K562 (cell line): ENCODE measurements at regions not wholly inside any gene's neighbourhood (a gene's known extent, or its start where the extent isn't known, plus 50 kb on each side); places are given as distances from the start of the nearest gene placed in this dataset.

Experiments
- ATAC-seq: fragments of 200-7000 bp; cut with Tn5 transposase; 3 replicates; pipeline ENCODE4 v1.9.1; 2020; ENCODE audit warnings: moderate library complexity
- BruUV-seq: library from RNA; stranded (reverse); fragments of 400-500 nt; replicated peaks from 2 replicates; lab custom pipeline; 2021; lab: Mats Ljungman, UMichigan
- CTCF ChIA-PET: fragments of 300-600 bp; formaldehyde crosslinking; extraction: SDS; loops from one replicate; lab custom pipeline; 2021; ENCODE audit warnings: low intra/inter-chr PET ratio; lab: Yijun Ruan, JAX
- POLR2A ChIA-PET: fragments of 300-600, 350-650 bp; sonication (Branson Sonifier 250); formaldehyde crosslinking; extraction: SDS; loops from one replicate; lab custom pipeline; 2021; ENCODE audit warnings: antibody characterized with exemption, inconsistent platforms; lab: Yijun Ruan, JAX
- DNase-seq, 4 experiments: peaks; one replicate each; pipeline versions ENCODE4 v3.0.0 to v3.0.0-alpha.2; 2011 to 2018; ENCODE audit warnings: low spot score in 3 of 4, mixed read lengths in 3 of 4; ENCODE audit errors: extremely low read depth in 1 of 4
- FAIRE-seq: peaks from 2 replicates; lab custom pipeline; 2011; peaks lifted over from hg19 to GRCh38; lab: Jason Lieb, UNC
- H2AFZ ChIP-seq: 2 replicates; pipeline ENCODE4 v1.6.0; 2011; ENCODE audit warnings: low read depth, low read length, control low read depth, inconsistent platforms
- H3K27ac ChIP-seq: fragments of 200-600 bp; 3 replicates; pipeline ENCODE4 v1.8.0; 2011; ENCODE audit warnings: low read depth, mild to moderate bottlenecking, control low read depth, inconsistent platforms, low read length, moderate library complexity, mixed read lengths; ENCODE audit errors: extremely low read depth
- H3K27me3 ChIP-seq, 2 experiments: fragments of 300-600 bp in 1 of 2; 2 replicates in 1 of 2; 3 replicates in 1 of 2; pipeline versions ENCODE4 v1.6.0 to v1.8.0; 2011; ENCODE audit warnings: inconsistent platforms in 2 of 2, low read length in 2 of 2, mild to moderate bottlenecking in 1 of 2, mixed read lengths in 1 of 2, moderate library complexity in 1 of 2; ENCODE audit not compliant: control insufficient read depth in 2 of 2, insufficient read depth in 2 of 2
- H3K36me3 ChIP-seq: fragments of 300-600 bp; 3 replicates; pipeline ENCODE4 v1.8.0; 2011; ENCODE audit warnings: mild to moderate bottlenecking, low read length, inconsistent platforms; ENCODE audit not compliant: control insufficient read depth, insufficient read depth
- H3K4me1 ChIP-seq, 2 experiments: fragments of 200-600 bp in 1 of 2; replicated peaks in 1 of 2; 2 replicates in 1 of 2; 3 replicates in 1 of 2; pipeline versions ENCODE4 v1.5.1 to v1.8.0; 2011; ENCODE audit warnings: inconsistent platforms in 2 of 2, low read length in 2 of 2, mild to moderate bottlenecking in 1 of 2, mixed read lengths in 1 of 2, moderate library complexity in 1 of 2; ENCODE audit not compliant: control insufficient read depth in 2 of 2, insufficient read depth in 2 of 2
- H3K4me2 ChIP-seq: 2 replicates; pipeline ENCODE4 v1.6.1; 2011; ENCODE audit warnings: low read length, control low read depth, inconsistent platforms, mixed read lengths; ENCODE audit not compliant: insufficient read depth
- H3K4me3 ChIP-seq: fragments of 200-600 bp; sonication (generic), shearing (Covaris generic); 2 replicates; pipeline ENCODE4 v1.5.1; 2016; ENCODE audit warnings: control low read depth, inconsistent platforms
- H3K79me2 ChIP-seq: fragments of 200-600 bp; 3 replicates; pipeline ENCODE4 v1.8.0; 2011; ENCODE audit warnings: low read length, inconsistent platforms; ENCODE audit not compliant: control insufficient read depth, insufficient read depth
- H3K9ac ChIP-seq, 2 experiments: 2 replicates each; pipeline versions ENCODE4 v1.6.0 to v1.6.1; 2011; ENCODE audit warnings: low read depth in 2 of 2, low read length in 2 of 2, control low read depth in 1 of 2, inconsistent platforms in 1 of 2, mild to moderate bottlenecking in 1 of 2, mixed read lengths in 1 of 2; ENCODE audit not compliant: insufficient read depth in 1 of 2
- H3K9me1 ChIP-seq: one replicate; pipeline ENCODE4 v1.6.0; 2011; ENCODE audit warnings: inconsistent platforms, mild to moderate bottlenecking, low read length, moderate library complexity; ENCODE audit not compliant: control insufficient read depth, insufficient read depth
- H3K9me3 ChIP-seq: replicated peaks from 2 replicates; pipeline ENCODE4 v1.5.1; 2011; ENCODE audit warnings: low read depth, low read length, inconsistent platforms; ENCODE audit not compliant: control insufficient read depth, insufficient read depth
- H4K20me1 ChIP-seq: replicated peaks from 2 replicates; pipeline ENCODE4 v1.6.1; 2011; ENCODE audit warnings: low read length, inconsistent platforms, mixed read lengths; ENCODE audit not compliant: control insufficient read depth, insufficient read depth
- ATF7 ChIP-seq: fragments of 450-650 bp; IDR thresholded peaks from 2 replicates; pipeline ENCODE4 v1.7.1; 2014; ENCODE audit warnings: mild to moderate bottlenecking, moderate library complexity
- BMI1 ChIP-seq: fragments of 150-350 bp; IDR thresholded peaks from 2 replicates; pipeline ENCODE4 v1.6.1; 2014; ENCODE audit warnings: low read length
- C11orf30 ChIP-seq: fragments of 450-650 bp; IDR thresholded peaks from 2 replicates; pipeline ENCODE4 v1.6.1; 2016; ENCODE audit warnings: low read depth, mild to moderate bottlenecking
- CREBBP ChIP-seq: IDR thresholded peaks from one replicate; pipeline ENCODE4 v1.6.1; 2012; ENCODE audit warnings: low read depth, mild to moderate bottlenecking, control low read depth, inconsistent platforms, low read length
- HMG20A ChIP-seq: fragments of 450-650 bp; formaldehyde crosslinking; conservative IDR thresholded peaks from 2 replicates; pipeline ENCODE4 v1.4.0; 2020; ENCODE audit warnings: mild to moderate bottlenecking, mixed read lengths
- NBN ChIP-seq: fragments of 450-650 bp; IDR thresholded peaks from 2 replicates; pipeline ENCODE4 v1.6.1; 2016; ENCODE audit warnings: low read depth, mild to moderate bottlenecking
- POLR2A ChIP-seq: fragments of 450-650 bp; conservative IDR thresholded peaks from 2 replicates; pipeline ENCODE4 v1.6.1; 2016
- POLR3G ChIP-seq: IDR thresholded peaks from 2 replicates; pipeline ENCODE4 v1.6.1; 2011; ENCODE audit not compliant: insufficient read length, insufficient replicate concordance; ENCODE audit errors: extremely low read depth
- POU5F1 ChIP-seq: fragments of 150-350 bp; IDR thresholded peaks from 2 replicates; pipeline ENCODE4 v1.6.1; 2014; ENCODE audit warnings: borderline replicate concordance, low read length, low read depth, mild to moderate bottlenecking; ENCODE audit not compliant: partially characterized antibody
- SIX5 ChIP-seq, 2 experiments: IDR thresholded peaks; 2 replicates each; pipeline ENCODE4 v1.6.1; 2011; ENCODE audit warnings: low read length in 2 of 2, borderline replicate concordance in 1 of 2, low read depth in 1 of 2, mild to moderate bottlenecking in 1 of 2, moderate library complexity in 1 of 2; ENCODE audit not compliant: insufficient read depth in 1 of 2
- SMC3 ChIP-seq: conservative IDR thresholded peaks from 2 replicates; pipeline ENCODE4 v1.6.1; 2011; ENCODE audit warnings: low read depth, low read length, improper control_type of control experiment; ENCODE audit not compliant: insufficient read depth
- THRAP3 ChIP-seq: fragments of 450-650 bp; IDR thresholded peaks from 2 replicates; pipeline ENCODE4 v1.6.1; 2016; ENCODE audit warnings: mild to moderate bottlenecking, inconsistent platforms, borderline replicate concordance
- XRCC4 ChIP-seq: IDR thresholded peaks from one replicate; pipeline ENCODE4 v1.6.1; 2011; ENCODE audit not compliant: insufficient read depth, insufficient read length; ENCODE audit errors: extremely low read depth
- ZNF224 ChIP-seq: sonication (generic); formaldehyde crosslinking; IDR thresholded peaks from 2 replicates; pipeline ENCODE4 v1.8.0; 2022; ENCODE audit warnings: mild to moderate bottlenecking, missing genetic modification reagents
- ZNF274 ChIP-seq: IDR thresholded peaks from 2 replicates; pipeline ENCODE4 v1.6.1; 2011; ENCODE audit warnings: low read depth, mild to moderate bottlenecking, low read length, moderate library complexity, borderline replicate concordance
- ZNF3 ChIP-seq: fragments of 250-450 bp; sonication (Bioruptor Pico); IDR thresholded peaks from 2 replicates; pipeline ENCODE4 v1.5.0; 2021; ENCODE audit warnings: mild to moderate bottlenecking, moderate library complexity
- WGBS: fragments of 100-300 bp; shearing (Covaris generic); methylation state at CpG from one replicate; pipeline ENCODE4 v1.1.6; 2016; ENCODE audit warnings: low coverage, mixed read lengths; ENCODE audit not compliant: insufficient coverage; ENCODE audit errors: missing lambda C conversion rate; 5-methylcytosine and 5-hydroxymethylcytosine counted together
- in situ Hi-C: fragments of 300-500 bp; cut with MboI; formaldehyde crosslinking; loops from 4 replicates; pipeline ENCODE4 v1.15.0; 2018; ENCODE audit warnings: inconsistent platforms, mixed read lengths
- intact Hi-C: fragments of 100-400 bp; cut with micrococcal nuclease; formaldehyde crosslinking; loops from 2 replicates; pipeline ENCODE4 v1.14.2; 2022
- TF ChIP-seq, protein P1 (sequence below): fragments of 250-450 bp; sonication (Bioruptor Pico); IDR thresholded peaks from 2 replicates; pipeline ENCODE4 v1.5.0; 2020; ENCODE audit warnings: mild to moderate bottlenecking, borderline replicate concordance
- TF ChIP-seq, protein P2 (sequence below), 2 experiments: fragments of 450-650 bp in 1 of 2; IDR thresholded peaks; 2 replicates each; pipeline ENCODE4 v1.6.1; 2011 to 2017; ENCODE audit warnings: low read depth in 2 of 2, antibody characterized with exemption in 1 of 2, borderline replicate concordance in 1 of 2, low read length in 1 of 2, mild to moderate bottlenecking in 1 of 2, mixed read lengths in 1 of 2; ENCODE audit not compliant: control insufficient read depth in 1 of 2
- TF ChIP-seq, protein P3 (sequence below): IDR thresholded peaks from 3 replicates; pipeline ENCODE4 v1.6.1; 2011; ENCODE audit warnings: borderline replicate concordance, mild to moderate bottlenecking; ENCODE audit not compliant: insufficient read length, insufficient read depth

DNA sequence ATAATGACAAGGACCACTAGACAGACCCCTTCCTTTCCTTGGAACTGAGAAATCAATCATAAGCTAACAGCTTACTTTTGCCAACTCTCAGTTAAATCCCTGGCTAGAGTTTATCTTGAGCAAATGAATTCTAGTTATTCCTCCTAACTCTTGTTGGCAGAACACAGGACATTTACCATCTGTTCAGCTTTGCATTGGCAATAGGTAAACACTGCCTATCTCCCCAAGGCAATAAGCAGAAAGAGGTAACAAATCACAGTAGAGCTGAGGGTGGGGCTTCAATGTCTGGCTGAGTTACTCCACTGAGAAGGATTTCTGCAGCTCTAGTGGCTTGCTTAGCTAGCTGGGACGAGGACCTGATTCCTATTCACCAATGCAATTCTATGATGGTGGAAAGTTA is 503.3 kb upstream of the GRIA1 start:
- H3K27me3 ChIP-seq, result no peaks in the 10 kb centered on the region
- H3K79me2 ChIP-seq, result no peaks in the 10 kb centered on the region
- DNase-seq (no peak), ATAC-seq (no peak), FAIRE-seq (no peak)
- no peaks in the 10 kb centered on the region for H4K20me1 ChIP-seq
- ChIA-PET CTCF (no interaction called here), POLR2A (no interaction called here)
- H3K9ac ChIP-seq, result no peak overlapping the region
- intact Hi-C loops, result no loop called here
- in situ Hi-C loops, result no loop called here
- no peaks in the 10 kb centered on the region for H3K36me3 ChIP-seq
- no peak overlapping the region for H2AFZ ChIP-seq
- no peak overlapping the region for H3K27ac ChIP-seq
- no peaks in the 10 kb centered on the region for H3K9me1 ChIP-seq
- H3K9me3 ChIP-seq, result 0 out of 2 replicates have a peak, but pooled peaks cover 4% of the 10 kb centered on the region
- 0% methylated on average over 1 of the region's 1 CpG for WGBS
- BruUV-seq, result no TSS peak
- no peak overlapping the region for H3K4me2 ChIP-seq
- H3K4me3 ChIP-seq, result no peak overlapping the region
- no peaks in the 10 kb centered on the region for H3K4me1 ChIP-seq
- TF ChIP-seq SMC3 (no peak), THRAP3 (no peak), XRCC4 (no peak), SIX5 (IDR thresholded peaks at IDR 0.05; ENCODE audit: borderline replicate concordance in 1 of 2, insufficient read depth in 1 of 2, low read depth in 1 of 2, low read length in 2 of 2) (no peak), CREBBP (no peak), ATF7 (no peak), POU5F1 (no peak), POLR2A (no peak), ZNF274 (no peak), POLR3G (no peak), HMG20A (no peak), ZNF3 (no peak), NBN (no peak), C11orf30 (no peak), ZNF224 (CRISPR knock-in tag) (no peak), BMI1 (no peak)
- TF ChIP-seq, protein P1, sequence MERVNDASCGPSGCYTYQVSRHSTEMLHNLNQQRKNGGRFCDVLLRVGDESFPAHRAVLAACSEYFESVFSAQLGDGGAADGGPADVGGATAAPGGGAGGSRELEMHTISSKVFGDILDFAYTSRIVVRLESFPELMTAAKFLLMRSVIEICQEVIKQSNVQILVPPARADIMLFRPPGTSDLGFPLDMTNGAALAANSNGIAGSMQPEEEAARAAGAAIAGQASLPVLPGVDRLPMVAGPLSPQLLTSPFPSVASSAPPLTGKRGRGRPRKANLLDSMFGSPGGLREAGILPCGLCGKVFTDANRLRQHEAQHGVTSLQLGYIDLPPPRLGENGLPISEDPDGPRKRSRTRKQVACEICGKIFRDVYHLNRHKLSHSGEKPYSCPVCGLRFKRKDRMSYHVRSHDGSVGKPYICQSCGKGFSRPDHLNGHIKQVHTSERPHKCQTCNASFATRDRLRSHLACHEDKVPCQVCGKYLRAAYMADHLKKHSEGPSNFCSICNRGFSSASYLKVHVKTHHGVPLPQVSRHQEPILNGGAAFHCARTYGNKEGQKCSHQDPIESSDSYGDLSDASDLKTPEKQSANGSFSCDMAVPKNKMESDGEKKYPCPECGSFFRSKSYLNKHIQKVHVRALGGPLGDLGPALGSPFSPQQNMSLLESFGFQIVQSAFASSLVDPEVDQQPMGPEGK (CRISPR knock-in tag), result no peak
- TF ChIP-seq, protein P2, sequence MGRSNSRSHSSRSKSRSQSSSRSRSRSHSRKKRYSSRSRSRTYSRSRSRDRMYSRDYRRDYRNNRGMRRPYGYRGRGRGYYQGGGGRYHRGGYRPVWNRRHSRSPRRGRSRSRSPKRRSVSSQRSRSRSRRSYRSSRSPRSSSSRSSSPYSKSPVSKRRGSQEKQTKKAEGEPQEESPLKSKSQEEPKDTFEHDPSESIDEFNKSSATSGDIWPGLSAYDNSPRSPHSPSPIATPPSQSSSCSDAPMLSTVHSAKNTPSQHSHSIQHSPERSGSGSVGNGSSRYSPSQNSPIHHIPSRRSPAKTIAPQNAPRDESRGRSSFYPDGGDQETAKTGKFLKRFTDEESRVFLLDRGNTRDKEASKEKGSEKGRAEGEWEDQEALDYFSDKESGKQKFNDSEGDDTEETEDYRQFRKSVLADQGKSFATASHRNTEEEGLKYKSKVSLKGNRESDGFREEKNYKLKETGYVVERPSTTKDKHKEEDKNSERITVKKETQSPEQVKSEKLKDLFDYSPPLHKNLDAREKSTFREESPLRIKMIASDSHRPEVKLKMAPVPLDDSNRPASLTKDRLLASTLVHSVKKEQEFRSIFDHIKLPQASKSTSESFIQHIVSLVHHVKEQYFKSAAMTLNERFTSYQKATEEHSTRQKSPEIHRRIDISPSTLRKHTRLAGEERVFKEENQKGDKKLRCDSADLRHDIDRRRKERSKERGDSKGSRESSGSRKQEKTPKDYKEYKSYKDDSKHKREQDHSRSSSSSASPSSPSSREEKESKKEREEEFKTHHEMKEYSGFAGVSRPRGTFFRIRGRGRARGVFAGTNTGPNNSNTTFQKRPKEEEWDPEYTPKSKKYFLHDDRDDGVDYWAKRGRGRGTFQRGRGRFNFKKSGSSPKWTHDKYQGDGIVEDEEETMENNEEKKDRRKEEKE (IDR thresholded peaks at IDR 0.05; ENCODE audit: borderline replicate concordance in 1 of 2, control insufficient read depth in 1 of 2, low read depth in 2 of 2, low read length in 1 of 2), result no peak
- TF ChIP-seq, protein P3, sequence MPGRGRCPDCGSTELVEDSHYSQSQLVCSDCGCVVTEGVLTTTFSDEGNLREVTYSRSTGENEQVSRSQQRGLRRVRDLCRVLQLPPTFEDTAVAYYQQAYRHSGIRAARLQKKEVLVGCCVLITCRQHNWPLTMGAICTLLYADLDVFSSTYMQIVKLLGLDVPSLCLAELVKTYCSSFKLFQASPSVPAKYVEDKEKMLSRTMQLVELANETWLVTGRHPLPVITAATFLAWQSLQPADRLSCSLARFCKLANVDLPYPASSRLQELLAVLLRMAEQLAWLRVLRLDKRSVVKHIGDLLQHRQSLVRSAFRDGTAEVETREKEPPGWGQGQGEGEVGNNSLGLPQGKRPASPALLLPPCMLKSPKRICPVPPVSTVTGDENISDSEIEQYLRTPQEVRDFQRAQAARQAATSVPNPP, result no peak
